SIG-M5 (cell line): ENCODE measurements at regions not wholly inside any gene's neighbourhood (a gene's known extent, or its start where the extent isn't known, plus 50 kb on each side); places are given as distances from the start of the nearest gene placed in this dataset.
"Not testable (repeated sequence)": the region's sequence is repeated elsewhere in the genome, so short reads cannot be mapped to it uniquely, and the experiment has no call there.

Experiments used
- DNase-seq: peaks from one replicate; lab custom pipeline; 2025; lab: John Stamatoyannopoulos, UW

GRCh38 chr16:64109241-64109640 lies 1012.6 kb downstream of the CDH11 start:
- no peak for DNase-seq

- no peak for DNase-seq
These were observed 1019.2 kb downstream of the CDH11 start for GRCh38 chr16:64102654-64103053.

GRCh38 chr16:64098451-64098850 lies 1023.4 kb downstream of the CDH11 start:
- no peak for DNase-seq

- no peak for DNase-seq
These were observed 1025.2 kb downstream of the CDH11 start for GRCh38 chr16:64096689-64097088.

GRCh38 chr16:64094992-64095634 lies 1026.8 kb downstream of the CDH11 start:
- DNase-seq, result no peak

- no peak for DNase-seq
These were observed 1027.5 kb downstream of the CDH11 start for GRCh38 chr16:64094181-64094965.

- no peak for DNase-seq
These were observed 1029.6 kb downstream of the CDH11 start for GRCh38 chr16:64092271-64092670.

GRCh38 chr16:64090327-64090726 lies 1031.5 kb downstream of the CDH11 start:
- no peak for DNase-seq

- no peak for DNase-seq
These were observed 1032.2 kb downstream of the CDH11 start for GRCh38 chr16:64089697-64090096.

- no peak for DNase-seq
These were observed 1033.0 kb downstream of the CDH11 start for GRCh38 chr16:64088838-64089237.

- no peak for DNase-seq
These were observed 1036.6 kb downstream of the CDH11 start for GRCh38 chr16:64085296-64085695.

GRCh38 chr16:64084706-64085105 lies 1037.2 kb downstream of the CDH11 start:
- no peak for DNase-seq

- no peak for DNase-seq
These were observed 1038.3 kb downstream of the CDH11 start for GRCh38 chr16:64083428-64084129.

GRCh38 chr16:64077242-64077641 lies 1044.6 kb downstream of the CDH11 start:
- no peak for DNase-seq

GRCh38 chr16:64074706-64075105 lies 1047.2 kb downstream of the CDH11 start:
- no peak for DNase-seq

GRCh38 chr16:64072131-64072730 lies 1049.6 kb downstream of the CDH11 start:
- DNase-seq, result not testable (repeated sequence)

GRCh38 chr16:64065523-64065922 lies 1056.3 kb downstream of the CDH11 start:
- no peak for DNase-seq

GRCh38 chr16:64061621-64062020 lies 1060.2 kb downstream of the CDH11 start:
- no peak for DNase-seq

- DNase-seq, result no peak
These were observed 1061.2 kb downstream of the CDH11 start for GRCh38 chr16:64060631-64061030.

GRCh38 chr16:64058685-64059084 lies 1063.2 kb downstream of the CDH11 start:
- DNase-seq, result no peak

GRCh38 chr16:64051824-64052223 lies 1070.0 kb downstream of the CDH11 start:
- DNase-seq, result no peak

- DNase-seq, result no peak
These were observed 1074.0 kb downstream of the CDH11 start for GRCh38 chr16:64047878-64048277.

- DNase-seq, result no peak
These were observed 1074.7 kb downstream of the CDH11 start for GRCh38 chr16:64047207-64047606.
